ENCODE measurements at regions not wholly inside any gene's neighbourhood (a gene's known extent, or its start where the extent isn't known, plus 50 kb on each side); places are given as distances from the start of the nearest gene placed in this dataset.

DNA sequence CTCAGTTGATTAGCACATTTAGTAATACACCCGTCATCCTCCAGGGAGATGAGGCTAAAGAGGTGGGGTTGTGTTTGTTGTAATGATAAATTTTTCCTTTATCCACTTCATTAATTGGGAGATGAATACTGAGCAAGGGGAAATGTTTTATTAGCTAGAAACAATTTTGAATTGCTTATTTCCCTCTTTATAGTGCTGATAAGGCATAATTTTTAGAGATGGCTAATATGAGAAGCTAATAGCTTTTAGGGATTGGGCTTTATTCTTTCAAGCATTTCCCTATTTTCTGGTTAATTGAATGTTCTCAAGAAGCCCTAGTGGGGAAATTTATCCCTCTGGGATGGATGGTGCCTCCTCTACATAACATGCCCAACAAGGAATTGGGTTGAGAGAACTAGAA, 365.2 kb upstream of the IGFBP7 start:
- TF ChIP-seq, protein P1, sequence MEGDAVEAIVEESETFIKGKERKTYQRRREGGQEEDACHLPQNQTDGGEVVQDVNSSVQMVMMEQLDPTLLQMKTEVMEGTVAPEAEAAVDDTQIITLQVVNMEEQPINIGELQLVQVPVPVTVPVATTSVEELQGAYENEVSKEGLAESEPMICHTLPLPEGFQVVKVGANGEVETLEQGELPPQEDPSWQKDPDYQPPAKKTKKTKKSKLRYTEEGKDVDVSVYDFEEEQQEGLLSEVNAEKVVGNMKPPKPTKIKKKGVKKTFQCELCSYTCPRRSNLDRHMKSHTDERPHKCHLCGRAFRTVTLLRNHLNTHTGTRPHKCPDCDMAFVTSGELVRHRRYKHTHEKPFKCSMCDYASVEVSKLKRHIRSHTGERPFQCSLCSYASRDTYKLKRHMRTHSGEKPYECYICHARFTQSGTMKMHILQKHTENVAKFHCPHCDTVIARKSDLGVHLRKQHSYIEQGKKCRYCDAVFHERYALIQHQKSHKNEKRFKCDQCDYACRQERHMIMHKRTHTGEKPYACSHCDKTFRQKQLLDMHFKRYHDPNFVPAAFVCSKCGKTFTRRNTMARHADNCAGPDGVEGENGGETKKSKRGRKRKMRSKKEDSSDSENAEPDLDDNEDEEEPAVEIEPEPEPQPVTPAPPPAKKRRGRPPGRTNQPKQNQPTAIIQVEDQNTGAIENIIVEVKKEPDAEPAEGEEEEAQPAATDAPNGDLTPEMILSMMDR (IDR thresholded peaks at IDR 0.05) = no peak
- no peak for TF ChIP-seq POLR2A (IDR thresholded peaks at IDR 0.05)
